ENCODE measurements at regions not wholly inside any gene's neighbourhood (a gene's known extent, or its start where the extent isn't known, plus 50 kb on each side); places are given as distances from the start of the nearest gene placed in this dataset.

DNA sequence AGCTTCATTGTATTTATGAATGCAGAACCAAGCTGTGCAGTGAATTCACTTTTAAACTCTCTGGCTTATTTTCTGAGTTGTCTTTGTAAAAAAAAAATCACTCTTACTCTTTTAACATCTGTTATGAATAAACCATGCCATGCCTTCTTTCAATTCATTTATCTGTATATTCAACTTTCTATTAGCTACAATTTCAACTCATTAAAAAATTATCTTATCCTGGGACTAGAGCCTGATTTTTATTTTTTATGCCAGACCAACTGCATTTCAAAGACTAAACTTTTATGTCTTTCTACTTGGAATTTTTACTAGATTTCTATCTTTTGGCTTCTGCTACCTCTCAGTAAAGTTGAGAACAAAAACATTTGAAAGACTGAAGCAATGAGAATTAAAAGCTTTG lies 342.7 kb downstream of the DEPDC1B start:
- TF ChIP-seq, protein P1, sequence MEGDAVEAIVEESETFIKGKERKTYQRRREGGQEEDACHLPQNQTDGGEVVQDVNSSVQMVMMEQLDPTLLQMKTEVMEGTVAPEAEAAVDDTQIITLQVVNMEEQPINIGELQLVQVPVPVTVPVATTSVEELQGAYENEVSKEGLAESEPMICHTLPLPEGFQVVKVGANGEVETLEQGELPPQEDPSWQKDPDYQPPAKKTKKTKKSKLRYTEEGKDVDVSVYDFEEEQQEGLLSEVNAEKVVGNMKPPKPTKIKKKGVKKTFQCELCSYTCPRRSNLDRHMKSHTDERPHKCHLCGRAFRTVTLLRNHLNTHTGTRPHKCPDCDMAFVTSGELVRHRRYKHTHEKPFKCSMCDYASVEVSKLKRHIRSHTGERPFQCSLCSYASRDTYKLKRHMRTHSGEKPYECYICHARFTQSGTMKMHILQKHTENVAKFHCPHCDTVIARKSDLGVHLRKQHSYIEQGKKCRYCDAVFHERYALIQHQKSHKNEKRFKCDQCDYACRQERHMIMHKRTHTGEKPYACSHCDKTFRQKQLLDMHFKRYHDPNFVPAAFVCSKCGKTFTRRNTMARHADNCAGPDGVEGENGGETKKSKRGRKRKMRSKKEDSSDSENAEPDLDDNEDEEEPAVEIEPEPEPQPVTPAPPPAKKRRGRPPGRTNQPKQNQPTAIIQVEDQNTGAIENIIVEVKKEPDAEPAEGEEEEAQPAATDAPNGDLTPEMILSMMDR (IDR thresholded peaks at IDR 0.05) = no peak
- no peak for TF ChIP-seq ZFX (IDR thresholded peaks at IDR 0.05; ENCODE audit: borderline replicate concordance)
